Colonic mucosa (tissue), 4 donors: ENCODE measurements at regions not wholly inside any gene's neighbourhood (a gene's known extent, or its start where the extent isn't known, plus 50 kb on each side); places are given as distances from the start of the nearest gene placed in this dataset.
"Not testable (repeated sequence)": the region's sequence is repeated elsewhere in the genome, so short reads cannot be mapped to it uniquely, and the experiment has no call there.

Source experiments
- DNase-seq: peaks from one replicate; pipeline ENCODE4 v3.0.0-alpha.2; 2020
- H3K27ac ChIP-seq: fragments of 200-600 bp; one replicate; pipeline ENCODE4 v1.8.0; 2021
- H3K27me3 ChIP-seq: fragments of 200-600 bp; one replicate; pipeline ENCODE4 v1.8.0; 2021
- H3K36me3 ChIP-seq: fragments of 200-600 bp; one replicate; pipeline ENCODE4 v1.8.0; 2021
- H3K4me1 ChIP-seq: fragments of 200-600 bp; one replicate; pipeline ENCODE4 v1.8.0; 2021; ENCODE audit warnings: mild to moderate bottlenecking
- H3K4me3 ChIP-seq: fragments of 200-600 bp; one replicate; pipeline ENCODE4 v1.8.0; 2021
- H3K9ac ChIP-seq, 2 donors: one replicate each; pipeline ENCODE4 v1.7.0; 2013; ENCODE audit warnings: control low read depth in 2 of 2, low read depth in 2 of 2, low read length in 2 of 2
- H3K9me3 ChIP-seq: fragments of 200-600 bp; one replicate; pipeline ENCODE4 v1.8.0; 2021
- CTCF ChIP-seq: fragments of 200-600 bp; IDR thresholded peaks from one replicate; pipeline ENCODE4 v1.8.0; 2022; ENCODE audit warnings: antibody characterized with exemption, mild to moderate bottlenecking
- intact Hi-C: fragments of 100-400 bp; cut with DNase I; formaldehyde crosslinking; loops from one replicate; pipeline ENCODE4 v1.14.1; 2022
- donor health status: healthy.
- donor health status: DM: no; HTN: no; CAD: no.
- donor health status: DM: no; HTN: no; CAD: no.

GRCh38 chr6:128713461-128713860, 169.5 kb upstream of the LAMA2 start:
- intact Hi-C loops: no loop called here
- Histone ChIP-seq H3K4me3 (no peak overlapping the region), H3K4me1 (no peaks in the 10 kb centered on the region), H3K27me3 (no peaks in the 10 kb centered on the region), H3K9ac (no peak overlapping the region), H3K36me3 (no peaks in the 10 kb centered on the region), H3K27ac (no peak overlapping the region), H3K9me3 (no peaks in the 10 kb centered on the region)
- DNase-seq: no peak
- TF ChIP-seq CTCF: no peak

GRCh38 chr6:128712898-128713297, 170.0 kb upstream of the LAMA2 start:
- Histone ChIP-seq H3K36me3 (no peaks in the 10 kb centered on the region), H3K4me1 (no peaks in the 10 kb centered on the region), H3K9ac (no peak overlapping the region), H3K27ac (no peak overlapping the region), H3K9me3 (no peaks in the 10 kb centered on the region), H3K4me3 (no peak overlapping the region), H3K27me3 (no peaks in the 10 kb centered on the region)
- DNase-seq: no peak
- TF ChIP-seq CTCF: no peak
- intact Hi-C loops: no loop called here

- Histone ChIP-seq H3K4me3 (no peak overlapping the region), H3K4me1 (no peaks in the 10 kb centered on the region), H3K36me3 (no peaks in the 10 kb centered on the region), H3K9ac (no peak overlapping the region), H3K9me3 (no peaks in the 10 kb centered on the region), H3K27ac (no peak overlapping the region), H3K27me3 (no peaks in the 10 kb centered on the region)
- DNase-seq: no peak
- intact Hi-C loops: no loop called here
- TF ChIP-seq CTCF: no peak
These were observed 171.8 kb upstream of the LAMA2 start for GRCh38 chr6:128711149-128711548.

- Histone ChIP-seq H3K27me3 (no peaks in the 10 kb centered on the region), H3K4me1 (no peaks in the 10 kb centered on the region), H3K9ac (no peak overlapping the region), H3K27ac (no peak overlapping the region), H3K9me3 (no peaks in the 10 kb centered on the region), H3K4me3 (no peak overlapping the region), H3K36me3 (no peaks in the 10 kb centered on the region)
- TF ChIP-seq CTCF: no peak
- intact Hi-C loops: no loop called here
- DNase-seq: no peak
These were observed 172.6 kb upstream of the LAMA2 start for GRCh38 chr6:128710315-128710714.

- intact Hi-C loops: no loop called here
- Histone ChIP-seq H3K4me3 (no peak overlapping the region), H3K27ac (no peak overlapping the region), H3K4me1 (no peaks in the 10 kb centered on the region), H3K9ac (no peak overlapping the region), H3K27me3 (no peaks in the 10 kb centered on the region), H3K9me3 (no peaks in the 10 kb centered on the region), H3K36me3 (no peaks in the 10 kb centered on the region)
- DNase-seq: no peak
- TF ChIP-seq CTCF: no peak
These were observed 178.3 kb upstream of the LAMA2 start for GRCh38 chr6:128704601-128705000.

- H3K27me3 ChIP-seq, H3K4me1 ChIP-seq, H3K9ac ChIP-seq, intact Hi-C loops, H3K27ac ChIP-seq, H3K4me3 ChIP-seq, H3K36me3 ChIP-seq, H3K9me3 ChIP-seq, DNase-seq: not testable (repeated sequence)
These were observed 179.1 kb upstream of the LAMA2 start for GRCh38 chr6:128703794-128704193.
